ENCODE measurements at regions not wholly inside any gene's neighbourhood (a gene's known extent, or its start where the extent isn't known, plus 50 kb on each side); places are given as distances from the start of the nearest gene placed in this dataset.
"Not testable (repeated sequence)": the region's sequence is repeated elsewhere in the genome, so short reads cannot be mapped to it uniquely, and the experiment has no call there.

DNA sequence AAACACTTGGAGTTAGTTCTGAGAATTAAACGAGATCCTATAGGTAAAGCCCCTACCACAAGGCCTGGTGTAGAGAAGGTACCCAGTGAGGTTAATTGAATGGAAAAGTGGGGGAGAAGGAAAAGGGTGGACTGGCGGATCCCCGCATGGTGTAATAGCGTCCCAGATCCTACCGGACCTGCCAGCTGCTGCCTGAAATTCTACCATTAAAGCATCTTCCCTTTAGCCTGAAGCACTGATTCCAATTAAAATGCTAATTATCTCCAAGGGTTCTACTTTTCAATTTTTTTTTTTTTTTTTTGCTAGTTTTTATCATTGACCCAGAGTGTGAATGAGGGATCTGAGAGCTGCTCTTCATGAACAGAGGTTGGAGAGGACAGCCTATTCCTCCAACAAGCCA lies 237.9 kb downstream of the TLE3 start:
- DNase-seq (ENCODE audit: low read depth, low spot score) = no peak

DNA sequence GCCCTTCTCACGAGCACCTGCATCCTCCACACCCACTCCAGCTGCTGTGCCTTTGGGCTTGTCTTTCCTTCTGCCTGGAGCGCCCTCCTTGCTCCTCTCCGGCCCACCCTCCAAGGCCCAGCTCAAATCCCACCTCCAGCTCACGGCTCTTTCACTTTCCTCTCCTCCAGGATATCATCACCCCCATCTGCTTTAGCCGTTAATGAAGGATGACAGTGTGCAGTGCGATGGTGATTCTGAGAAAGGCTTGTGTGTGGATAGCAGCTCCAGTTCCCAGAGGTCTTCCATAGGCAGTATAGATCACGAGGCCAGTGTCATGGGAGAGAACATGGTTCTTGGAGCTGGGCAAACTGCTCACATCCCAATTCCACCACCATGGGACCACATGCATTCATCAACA lies 237.4 kb downstream of the TLE3 start:
- DNase-seq (ENCODE audit: low read depth, low spot score) = no peak

GRCh38 chr15:69860921-69861320 lies 236.8 kb downstream of the TLE3 start:
- no peak for DNase-seq (ENCODE audit: low read depth, low spot score)

- DNase-seq (ENCODE audit: low read depth, low spot score) = no peak
Measured at GRCh38 chr15:69861331-69862171, 236.2 kb downstream of the TLE3 start.

DNA sequence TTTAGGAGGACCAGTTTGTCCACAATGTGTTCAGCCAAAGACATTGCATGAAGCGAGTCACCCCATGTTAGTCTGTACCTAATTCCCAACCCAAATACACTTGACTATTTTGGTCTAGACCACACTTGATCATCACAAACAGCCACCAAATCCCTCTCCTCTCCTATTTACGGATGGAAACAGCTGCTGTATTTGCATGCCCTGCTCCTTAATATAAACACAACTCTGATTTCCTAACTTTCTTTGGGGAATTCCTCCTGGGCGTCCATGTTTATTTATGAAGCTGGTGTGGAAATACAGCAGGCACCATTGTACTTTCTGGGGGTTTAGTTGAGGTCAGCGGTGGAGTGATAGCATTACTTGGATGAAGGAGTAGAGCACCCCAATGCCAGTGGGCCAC lies 235.2 kb downstream of the TLE3 start:
- DNase-seq (ENCODE audit: low read depth, low spot score) = no peak

GRCh38 chr15:69863446-69863845 lies 234.3 kb downstream of the TLE3 start:
- DNase-seq (ENCODE audit: low read depth, low spot score) = no peak

GRCh38 chr15:69865369-69865768 lies 232.3 kb downstream of the TLE3 start:
- DNase-seq (ENCODE audit: low read depth, low spot score) = no peak

- no peak for DNase-seq (ENCODE audit: low read depth, low spot score)
Measured at GRCh38 chr15:69868756-69869155, 229.0 kb downstream of the TLE3 start.

DNA sequence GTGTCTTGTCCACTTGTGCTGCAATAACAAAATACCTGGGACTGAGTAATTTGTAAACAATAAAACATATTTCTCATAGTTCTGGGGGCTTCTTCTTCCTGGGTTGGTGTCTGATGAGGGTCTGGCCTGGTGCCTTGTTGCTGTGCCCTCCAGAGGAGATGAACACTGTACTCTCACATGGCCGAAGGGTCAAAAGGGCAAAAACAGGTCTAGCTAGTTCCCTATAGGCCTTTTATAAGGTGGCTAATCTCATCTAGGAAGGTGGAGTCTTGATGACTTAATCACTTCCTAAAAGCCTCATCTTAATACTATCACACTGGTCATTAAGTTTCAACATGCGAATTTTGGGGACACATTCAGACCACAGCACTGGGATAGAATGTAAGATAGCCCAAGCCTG lies 228.4 kb downstream of the TLE3 start:
- DNase-seq (ENCODE audit: low read depth, low spot score) = no peak

DNA sequence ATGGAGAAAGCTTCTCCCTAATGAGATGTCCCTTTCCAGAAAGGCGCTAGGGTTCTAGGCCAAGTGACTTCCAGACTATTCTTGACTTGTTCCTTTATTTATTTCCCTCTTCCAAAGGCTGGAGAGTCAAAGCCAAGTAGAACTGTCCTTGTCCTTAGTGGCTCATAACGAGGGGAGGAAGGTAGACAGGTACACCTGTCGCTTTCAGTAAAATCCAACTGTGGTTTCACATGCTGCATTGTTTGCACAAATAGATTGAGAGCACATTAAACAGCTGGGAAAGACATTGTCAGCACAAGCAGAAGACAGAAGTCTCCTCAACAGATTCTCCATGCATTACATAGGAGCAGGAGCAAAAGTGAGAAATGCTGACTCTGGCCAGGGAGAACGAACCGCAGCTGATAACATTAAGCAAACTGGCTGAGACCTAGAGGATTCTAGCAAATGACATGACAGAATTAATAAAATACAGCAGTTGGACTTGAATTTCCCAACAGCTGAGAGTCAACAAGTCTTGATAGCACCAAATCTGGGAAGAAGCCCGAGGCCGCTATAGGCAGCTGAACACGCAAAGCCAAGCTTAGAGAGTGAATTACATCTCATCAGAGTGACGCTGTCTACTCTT lies 227.7 kb downstream of the TLE3 start:
- DNase-seq (ENCODE audit: low read depth, low spot score) = no peak

DNA sequence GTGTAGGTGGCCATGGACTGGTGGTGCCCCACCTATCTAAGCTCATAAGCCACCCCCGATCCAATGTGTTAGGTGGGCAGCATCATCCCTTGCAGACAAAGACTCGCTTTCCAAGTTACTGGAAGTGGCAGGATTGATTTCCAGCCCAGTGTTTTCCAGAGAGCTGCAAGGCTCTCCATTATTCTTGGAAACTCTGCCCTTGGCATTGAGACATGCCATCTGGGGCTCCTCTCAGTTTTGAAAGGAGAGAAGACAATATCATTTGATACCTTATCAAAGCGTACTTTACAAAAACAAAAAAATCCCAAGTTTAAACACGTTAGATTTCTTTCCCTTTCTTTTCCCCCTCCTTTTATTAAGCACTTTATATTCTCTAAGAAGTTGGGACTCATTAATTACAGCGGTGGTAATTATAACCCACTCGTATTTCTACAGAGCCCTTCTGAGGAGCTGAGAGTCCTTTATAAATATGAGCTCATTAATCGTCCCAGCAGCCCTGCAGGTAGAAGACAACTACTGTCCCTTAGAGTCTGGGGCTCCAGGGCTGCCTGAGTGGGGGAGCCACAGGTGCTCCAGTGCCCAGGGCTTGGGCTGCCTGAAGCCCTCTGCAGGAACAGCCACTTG lies 226.1 kb downstream of the TLE3 start:
- no peak for DNase-seq (ENCODE audit: low read depth, low spot score)

DNA sequence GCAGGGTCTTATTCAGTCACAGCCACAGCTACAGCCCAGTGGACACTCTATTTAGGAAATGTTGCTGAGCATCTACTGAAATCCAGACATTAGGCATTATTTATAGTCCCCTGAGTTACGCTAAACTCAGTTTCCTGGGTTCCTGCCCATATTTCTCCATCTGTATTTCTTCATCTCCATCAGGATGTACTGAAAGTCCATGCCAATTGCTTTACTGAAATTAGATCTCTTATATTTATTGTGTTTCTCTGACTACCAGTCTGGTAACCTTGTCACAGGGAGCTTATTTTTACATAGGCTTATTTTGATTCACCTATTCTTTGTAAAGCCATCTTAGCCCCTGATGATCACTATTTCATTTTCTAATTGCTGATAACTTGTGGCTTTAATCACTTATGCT lies 223.9 kb downstream of the TLE3 start:
- DNase-seq (ENCODE audit: low read depth, low spot score) = no peak

DNA sequence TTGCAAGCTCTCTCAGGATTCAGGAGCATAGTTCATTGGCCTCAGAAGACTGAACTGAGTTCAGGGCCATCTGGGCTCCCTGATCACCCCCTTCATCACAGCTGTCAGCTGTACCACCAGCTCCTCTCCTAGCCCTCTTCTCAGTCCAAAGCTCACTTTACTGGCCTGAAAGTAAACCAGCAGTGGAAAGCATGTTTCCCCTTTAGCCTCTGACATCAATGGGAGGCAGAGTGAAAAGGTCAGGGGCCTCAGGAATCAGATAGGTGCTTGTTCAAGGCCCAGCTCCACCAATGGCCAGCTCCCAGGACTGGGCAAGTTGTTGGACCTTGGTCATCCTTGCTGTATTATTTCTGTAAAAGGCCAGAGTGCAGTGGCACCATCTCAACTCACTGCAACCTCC lies 223.4 kb downstream of the TLE3 start:
- no peak for DNase-seq (ENCODE audit: low read depth, low spot score)

GRCh38 chr15:69876064-69876940 lies 221.4 kb downstream of the TLE3 start:
- no peak for DNase-seq (ENCODE audit: low read depth, low spot score)

- DNase-seq (ENCODE audit: low read depth, low spot score) = not testable (repeated sequence)
Measured at GRCh38 chr15:69879963-69880362, 217.8 kb downstream of the TLE3 start.

- no peak for DNase-seq (ENCODE audit: low read depth, low spot score)
Measured at GRCh38 chr15:69880571-69881301, 217.0 kb downstream of the TLE3 start.

DNA sequence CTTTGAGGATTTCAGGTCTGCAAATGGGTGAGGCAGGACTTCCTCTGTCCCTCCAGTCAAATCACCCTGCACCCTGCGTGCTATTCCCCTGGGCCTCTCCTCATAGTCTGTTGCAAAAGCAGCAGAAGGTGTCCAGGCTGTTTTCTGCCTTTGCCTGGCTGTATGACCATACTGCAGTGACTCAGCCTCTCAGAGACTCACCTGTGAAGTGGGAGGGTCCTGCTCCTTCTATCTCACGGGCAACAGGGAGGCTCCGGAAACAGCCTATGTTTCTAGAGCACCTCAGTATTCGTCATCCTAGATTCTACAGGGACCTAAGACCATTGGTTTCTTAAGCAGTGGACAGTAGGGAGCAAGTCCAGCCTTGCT lies 216.4 kb downstream of the TLE3 start:
- no peak for DNase-seq (ENCODE audit: low read depth, low spot score)

DNA sequence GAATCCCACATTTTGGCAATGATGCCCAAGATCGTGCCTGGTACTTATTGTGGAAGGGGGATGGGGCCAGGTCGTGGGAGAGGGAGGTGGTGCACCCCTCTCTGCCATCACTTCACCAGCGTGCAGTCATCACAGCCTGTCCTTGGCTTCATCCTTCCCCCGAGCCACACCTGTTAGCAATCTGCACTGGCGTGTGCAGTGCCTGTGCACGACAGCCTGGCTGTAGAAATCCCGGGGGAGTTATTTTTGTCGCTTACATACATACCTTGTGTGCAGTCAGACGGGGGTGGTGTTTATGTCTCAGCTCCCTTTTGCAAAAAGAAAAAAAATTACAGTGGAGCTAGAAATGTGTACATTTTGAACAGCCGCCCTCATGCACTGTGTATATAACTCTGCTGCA lies 216.0 kb downstream of the TLE3 start:
- DNase-seq (ENCODE audit: low read depth, low spot score) = no peak

GRCh38 chr15:69883306-69883705 lies 214.4 kb downstream of the TLE3 start:
- no peak for DNase-seq (ENCODE audit: low read depth, low spot score)

DNA sequence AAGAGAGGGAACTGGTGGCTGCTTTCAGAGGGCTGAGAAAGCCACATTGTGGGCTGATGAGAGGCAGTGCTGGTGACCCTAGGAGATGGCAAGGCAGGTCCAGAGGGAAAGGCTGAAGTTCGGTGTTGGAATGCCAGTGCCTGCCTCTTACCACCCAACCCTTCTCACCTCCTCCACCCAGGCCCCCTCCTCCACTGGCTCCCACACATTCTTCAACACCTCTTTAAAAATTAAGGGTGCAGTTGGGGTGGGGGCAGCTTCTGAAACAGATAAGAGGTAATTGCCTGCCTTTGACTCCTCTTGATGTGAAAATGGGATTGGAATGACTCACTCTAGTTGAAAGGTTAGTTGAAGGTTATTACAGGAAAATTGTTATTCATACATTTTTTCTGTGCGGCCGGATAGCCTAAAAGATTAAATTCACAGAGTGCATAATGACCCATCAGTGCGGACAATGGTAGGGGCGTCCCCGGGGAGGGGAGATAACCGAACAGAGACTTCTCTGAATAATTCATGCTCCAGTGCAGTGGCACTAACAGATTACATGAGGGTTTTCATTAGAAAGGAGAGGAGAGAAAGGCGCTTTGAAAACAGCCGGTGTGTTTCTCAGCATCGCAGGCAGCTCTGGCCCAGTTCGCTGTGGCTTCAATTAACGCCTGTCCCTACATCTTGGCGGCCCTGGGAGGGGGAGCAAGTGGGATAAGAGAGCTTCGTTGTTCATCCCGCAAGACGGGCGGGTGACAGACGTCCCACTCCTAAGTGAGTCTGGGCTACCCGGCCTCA lies 212.4 kb downstream of the TLE3 start:
- no peak for DNase-seq (ENCODE audit: low read depth, low spot score)

DNA sequence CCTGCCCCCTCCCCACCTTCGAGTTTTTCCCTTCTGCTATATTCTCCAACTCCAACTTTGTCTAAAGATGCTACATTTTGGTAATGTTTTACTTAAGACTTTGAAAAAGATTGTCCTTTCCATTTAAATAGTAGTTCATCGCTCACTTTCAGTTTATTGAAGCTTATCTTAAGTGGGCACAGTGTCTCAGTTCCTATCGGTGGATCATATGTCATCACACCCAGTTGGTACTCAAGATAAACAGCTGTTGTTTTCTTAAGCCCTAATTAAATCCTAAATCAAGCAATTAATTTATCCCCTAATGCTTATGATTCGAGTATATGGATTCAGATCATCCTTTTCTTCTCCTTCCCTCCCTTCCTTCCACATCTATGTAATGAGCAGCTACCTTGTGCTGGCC lies 210.7 kb downstream of the TLE3 start:
- DNase-seq (ENCODE audit: low read depth, low spot score) = no peak

All from iPS DF 19.7 (cell line).